ENCODE measurements at regions not wholly inside any gene's neighbourhood (a gene's known extent, or its start where the extent isn't known, plus 50 kb on each side); places are given as distances from the start of the nearest gene placed in this dataset.
"Not testable (repeated sequence)": the region's sequence is repeated elsewhere in the genome, so short reads cannot be mapped to it uniquely, and the experiment has no call there.

- H3K27ac ChIP-seq (ENCODE audit: insufficient read depth in 1 of 2, low read depth in 1 of 2, low read length in 2 of 2, poor library complexity in 1 of 2, severe bottlenecking in 2 of 2); H3K4me3 ChIP-seq (ENCODE audit: control insufficient read depth in 1 of 7, extremely low read depth in 1 of 7, insufficient read depth in 4 of 7, low read depth in 2 of 7, low read length in 6 of 7); DNase-seq; CTCF ChIA-PET; H3K4me1 ChIP-seq (ENCODE audit: control extremely low read depth in 1 of 4, control insufficient read depth in 4 of 4, insufficient read depth in 4 of 4, low read length in 3 of 4); POLR2A ChIA-PET; H3K9me3 ChIP-seq (ENCODE audit: control extremely low read depth in 1 of 5, control insufficient read depth in 4 of 5, insufficient read depth in 2 of 5, low read depth in 1 of 5, low read length in 4 of 5); H3K36me3 ChIP-seq (ENCODE audit: control insufficient read depth in 4 of 4, insufficient read depth in 4 of 4, low read length in 3 of 4): not testable (repeated sequence)
- H3K27me3 ChIP-seq (replicated peaks in 2 of 5; ENCODE audit: control insufficient read depth in 4 of 5, insufficient read depth in 5 of 5, low read length in 4 of 5): peaks cover 0 to 21% (median 2%) of the 10 kb centered on the region in 5 experiments
- WGBS (ENCODE audit: insufficient coverage): 65% methylated on average over 3 of the region's 9 CpGs
These were observed 146.5 kb upstream of the ZNF469 start for GRCh38 chr16:88236229-88236628.

- POLR2A ChIA-PET; H3K4me1 ChIP-seq (ENCODE audit: control extremely low read depth in 1 of 4, control insufficient read depth in 4 of 4, insufficient read depth in 4 of 4, low read length in 3 of 4); CTCF ChIA-PET; H3K27ac ChIP-seq (ENCODE audit: insufficient read depth in 1 of 2, low read depth in 1 of 2, low read length in 2 of 2, poor library complexity in 1 of 2, severe bottlenecking in 2 of 2); H3K9me3 ChIP-seq (ENCODE audit: control extremely low read depth in 1 of 5, control insufficient read depth in 4 of 5, insufficient read depth in 2 of 5, low read depth in 1 of 5, low read length in 4 of 5); H3K4me3 ChIP-seq (ENCODE audit: control insufficient read depth in 1 of 7, extremely low read depth in 1 of 7, insufficient read depth in 4 of 7, low read depth in 2 of 7, low read length in 6 of 7); H3K36me3 ChIP-seq (ENCODE audit: control insufficient read depth in 4 of 4, insufficient read depth in 4 of 4, low read length in 3 of 4); DNase-seq: not testable (repeated sequence)
- 94% methylated on average over 6 of the region's 9 CpGs for WGBS (ENCODE audit: insufficient coverage)
- H3K27me3 ChIP-seq (replicated peaks in 2 of 5; ENCODE audit: control insufficient read depth in 4 of 5, insufficient read depth in 5 of 5, low read length in 4 of 5): peaks cover 0 to 19% (median 2%) of the 10 kb centered on the region in 5 experiments
These were observed 145.4 kb upstream of the ZNF469 start for GRCh38 chr16:88237314-88237713.

DNA sequence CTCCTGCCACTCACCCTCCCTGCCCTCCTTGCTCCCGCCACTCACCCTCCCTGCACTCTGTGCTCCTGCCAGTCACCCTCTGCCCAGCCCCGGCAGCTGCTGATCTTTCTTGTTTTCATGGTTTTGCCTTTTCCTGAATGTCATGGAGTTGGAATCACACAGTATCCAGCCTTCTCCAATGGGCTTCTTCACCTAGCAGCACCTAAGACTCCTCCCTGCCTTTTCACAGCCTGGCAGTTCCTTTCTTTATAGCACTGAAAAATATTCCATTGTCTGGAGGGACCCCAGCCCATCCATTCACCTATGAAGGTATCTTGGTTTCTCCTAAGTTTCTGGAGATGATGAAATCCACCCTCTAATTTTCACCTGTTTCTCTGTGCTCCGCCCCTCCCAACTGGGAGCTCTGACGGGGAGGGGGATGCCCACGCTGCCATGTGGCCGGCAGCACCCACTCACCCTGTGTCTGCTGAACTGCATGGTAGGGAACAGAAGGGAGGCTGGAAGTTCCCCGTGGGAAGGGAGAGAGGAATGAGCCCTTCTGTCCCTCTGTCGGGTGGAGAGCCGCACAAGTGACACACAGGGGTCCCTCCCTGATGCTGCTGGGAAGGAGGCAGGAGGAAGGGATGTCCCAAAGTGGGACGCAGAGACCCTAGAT is 144.9 kb upstream of the ZNF469 start:
- POLR2A ChIA-PET; H3K36me3 ChIP-seq (ENCODE audit: control insufficient read depth in 4 of 4, insufficient read depth in 4 of 4, low read length in 3 of 4); H3K27ac ChIP-seq (ENCODE audit: insufficient read depth in 1 of 2, low read depth in 1 of 2, low read length in 2 of 2, poor library complexity in 1 of 2, severe bottlenecking in 2 of 2); CTCF ChIA-PET; H3K4me1 ChIP-seq (ENCODE audit: control extremely low read depth in 1 of 4, control insufficient read depth in 4 of 4, insufficient read depth in 4 of 4, low read length in 3 of 4); H3K9me3 ChIP-seq (ENCODE audit: control extremely low read depth in 1 of 5, control insufficient read depth in 4 of 5, insufficient read depth in 2 of 5, low read depth in 1 of 5, low read length in 4 of 5); DNase-seq; H3K4me3 ChIP-seq (ENCODE audit: control insufficient read depth in 1 of 7, extremely low read depth in 1 of 7, insufficient read depth in 4 of 7, low read depth in 2 of 7, low read length in 6 of 7): not testable (repeated sequence)
- WGBS (ENCODE audit: insufficient coverage): 100% methylated on average over 1 of the region's 10 CpGs
- peaks cover 0 to 19% (median 2%) of the 10 kb centered on the region in 5 experiments for H3K27me3 ChIP-seq (replicated peaks in 2 of 5; ENCODE audit: control insufficient read depth in 4 of 5, insufficient read depth in 5 of 5, low read length in 4 of 5)

DNA sequence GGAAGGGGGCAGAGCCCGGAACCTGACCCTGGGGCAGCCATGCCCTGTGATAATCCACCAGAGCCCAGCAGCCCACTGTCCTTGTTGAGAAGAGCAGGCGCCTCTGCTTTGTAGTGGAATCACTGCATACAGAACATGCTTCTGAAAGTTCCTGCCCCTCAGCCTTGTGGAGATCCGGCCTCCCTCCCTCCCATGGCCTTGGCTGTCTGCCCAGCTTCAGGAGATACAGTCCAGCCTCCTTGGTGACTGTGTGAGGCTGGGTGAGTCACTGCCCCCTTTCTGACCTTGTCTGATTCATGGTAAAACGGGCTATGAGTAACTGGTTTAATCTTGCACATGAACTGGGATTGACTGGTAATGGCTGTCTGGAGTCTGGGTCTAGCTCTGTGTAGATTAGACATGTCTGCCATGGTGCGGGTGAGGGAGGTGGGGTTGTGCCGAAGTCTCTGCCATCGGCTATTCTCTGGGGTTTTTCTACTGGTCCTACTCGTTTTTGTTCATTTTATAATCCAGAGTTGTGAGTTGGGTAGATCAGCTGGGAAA is 144.0 kb upstream of the ZNF469 start:
- peaks cover 0 to 19% (median 2%) of the 10 kb centered on the region in 5 experiments for H3K27me3 ChIP-seq (replicated peaks in 2 of 5; ENCODE audit: control insufficient read depth in 4 of 5, insufficient read depth in 5 of 5, low read length in 4 of 5)
- DNase-seq: peak; percentile 62 to 82 (median 76)
- H3K9me3 ChIP-seq (ENCODE audit: control extremely low read depth in 1 of 5, control insufficient read depth in 4 of 5, insufficient read depth in 2 of 5, low read depth in 1 of 5, low read length in 4 of 5); H3K4me1 ChIP-seq (ENCODE audit: control extremely low read depth in 1 of 4, control insufficient read depth in 4 of 4, insufficient read depth in 4 of 4, low read length in 3 of 4); H3K4me3 ChIP-seq (ENCODE audit: control insufficient read depth in 1 of 7, extremely low read depth in 1 of 7, insufficient read depth in 4 of 7, low read depth in 2 of 7, low read length in 6 of 7); H3K36me3 ChIP-seq (ENCODE audit: control insufficient read depth in 4 of 4, insufficient read depth in 4 of 4, low read length in 3 of 4); POLR2A ChIA-PET; H3K27ac ChIP-seq (ENCODE audit: insufficient read depth in 1 of 2, low read depth in 1 of 2, low read length in 2 of 2, poor library complexity in 1 of 2, severe bottlenecking in 2 of 2); CTCF ChIA-PET: not testable (repeated sequence)
- 93% methylated on average over 2 of the region's 8 CpGs for WGBS (ENCODE audit: insufficient coverage)

- H3K9me3 ChIP-seq (ENCODE audit: control extremely low read depth in 1 of 5, control insufficient read depth in 4 of 5, insufficient read depth in 2 of 5, low read depth in 1 of 5, low read length in 4 of 5); DNase-seq; H3K27ac ChIP-seq (ENCODE audit: insufficient read depth in 1 of 2, low read depth in 1 of 2, low read length in 2 of 2, poor library complexity in 1 of 2, severe bottlenecking in 2 of 2); H3K36me3 ChIP-seq (ENCODE audit: control insufficient read depth in 4 of 4, insufficient read depth in 4 of 4, low read length in 3 of 4); POLR2A ChIA-PET; H3K4me1 ChIP-seq (ENCODE audit: control extremely low read depth in 1 of 4, control insufficient read depth in 4 of 4, insufficient read depth in 4 of 4, low read length in 3 of 4); H3K4me3 ChIP-seq (ENCODE audit: control insufficient read depth in 1 of 7, extremely low read depth in 1 of 7, insufficient read depth in 4 of 7, low read depth in 2 of 7, low read length in 6 of 7); CTCF ChIA-PET: not testable (repeated sequence)
- 44% methylated on average over 1 of the region's 8 CpGs for WGBS (ENCODE audit: insufficient coverage)
- H3K27me3 ChIP-seq (replicated peaks in 2 of 5; ENCODE audit: control insufficient read depth in 4 of 5, insufficient read depth in 5 of 5, low read length in 4 of 5): peaks cover 0 to 13% (median 2%) of the 10 kb centered on the region in 5 experiments
These were observed 142.6 kb upstream of the ZNF469 start for GRCh38 chr16:88240118-88240517.

GRCh38 chr16:88240776-88241175 is 142.0 kb upstream of the ZNF469 start:
- CTCF ChIA-PET; POLR2A ChIA-PET; H3K27me3 ChIP-seq (replicated peaks in 2 of 5; ENCODE audit: control insufficient read depth in 4 of 5, insufficient read depth in 5 of 5, low read length in 4 of 5); H3K27ac ChIP-seq (ENCODE audit: insufficient read depth in 1 of 2, low read depth in 1 of 2, low read length in 2 of 2, poor library complexity in 1 of 2, severe bottlenecking in 2 of 2); H3K9me3 ChIP-seq (ENCODE audit: control extremely low read depth in 1 of 5, control insufficient read depth in 4 of 5, insufficient read depth in 2 of 5, low read depth in 1 of 5, low read length in 4 of 5); H3K4me1 ChIP-seq (ENCODE audit: control extremely low read depth in 1 of 4, control insufficient read depth in 4 of 4, insufficient read depth in 4 of 4, low read length in 3 of 4); H3K4me3 ChIP-seq (ENCODE audit: control insufficient read depth in 1 of 7, extremely low read depth in 1 of 7, insufficient read depth in 4 of 7, low read depth in 2 of 7, low read length in 6 of 7); H3K36me3 ChIP-seq (ENCODE audit: control insufficient read depth in 4 of 4, insufficient read depth in 4 of 4, low read length in 3 of 4): not testable (repeated sequence)
- WGBS (ENCODE audit: insufficient coverage): 79% methylated on average over 6 of the region's 11 CpGs
- peak in 1 of 3 donors; percentile 3 for DNase-seq

DNA sequence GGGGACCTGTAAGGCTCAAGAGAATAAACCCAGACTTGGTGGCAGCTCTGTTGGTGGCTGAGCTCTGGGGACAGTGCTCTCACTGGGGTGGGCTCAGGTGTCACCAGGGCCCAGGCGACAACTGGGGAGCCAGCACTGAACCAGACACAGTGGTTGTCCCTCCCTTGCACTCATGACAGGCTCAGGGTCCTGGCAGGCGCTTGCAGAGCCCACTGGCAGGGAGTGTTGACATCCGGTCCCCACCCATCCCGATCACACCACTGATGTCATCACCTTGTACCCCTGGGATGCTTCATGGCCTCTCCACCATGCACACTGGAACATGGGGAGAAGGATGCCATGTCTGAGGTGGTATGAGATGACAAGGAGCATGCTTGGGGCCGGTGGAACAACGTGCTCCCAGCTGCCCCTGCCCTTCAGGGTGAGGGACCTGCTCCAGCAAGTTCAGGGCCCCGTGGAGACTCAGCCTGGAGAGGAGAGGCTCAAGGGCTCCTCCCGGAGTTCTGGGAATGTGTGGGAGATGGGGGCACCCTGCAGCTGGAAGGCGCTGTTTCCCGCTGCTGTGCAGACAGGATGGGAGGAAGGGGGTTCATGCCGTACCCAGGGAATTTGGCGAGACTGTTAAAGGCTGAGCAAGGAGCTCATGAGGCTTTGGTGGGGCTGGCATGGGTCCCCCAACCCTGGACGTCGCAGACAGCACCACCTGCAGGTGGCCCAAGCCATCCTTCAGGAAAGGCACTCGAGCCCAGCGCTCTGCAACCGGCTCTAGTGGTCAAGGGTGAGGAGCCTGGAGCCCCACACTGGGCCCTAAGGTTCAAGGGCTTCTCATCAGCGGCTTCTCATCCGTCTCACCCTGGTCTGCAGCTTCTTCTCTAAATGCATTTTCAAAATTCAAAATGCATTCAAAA is 141.1 kb upstream of the ZNF469 start:
- H3K27ac ChIP-seq (ENCODE audit: insufficient read depth in 1 of 2, low read depth in 1 of 2, low read length in 2 of 2, poor library complexity in 1 of 2, severe bottlenecking in 2 of 2); H3K4me1 ChIP-seq (ENCODE audit: control extremely low read depth in 1 of 4, control insufficient read depth in 4 of 4, insufficient read depth in 4 of 4, low read length in 3 of 4); H3K36me3 ChIP-seq (ENCODE audit: control insufficient read depth in 4 of 4, insufficient read depth in 4 of 4, low read length in 3 of 4); H3K4me3 ChIP-seq (ENCODE audit: control insufficient read depth in 1 of 7, extremely low read depth in 1 of 7, insufficient read depth in 4 of 7, low read depth in 2 of 7, low read length in 6 of 7); CTCF ChIA-PET; DNase-seq; H3K9me3 ChIP-seq (ENCODE audit: control extremely low read depth in 1 of 5, control insufficient read depth in 4 of 5, insufficient read depth in 2 of 5, low read depth in 1 of 5, low read length in 4 of 5); POLR2A ChIA-PET; H3K27me3 ChIP-seq (replicated peaks in 2 of 5; ENCODE audit: control insufficient read depth in 4 of 5, insufficient read depth in 5 of 5, low read length in 4 of 5): not testable (repeated sequence)
- 68% methylated on average over 8 of the region's 19 CpGs for WGBS (ENCODE audit: insufficient coverage)

All from common myeloid progenitor, CD34-positive (primary cell).